ENCODE measurements at regions not wholly inside any gene's neighbourhood (a gene's known extent, or its start where the extent isn't known, plus 50 kb on each side); places are given as distances from the start of the nearest gene placed in this dataset.

DNA sequence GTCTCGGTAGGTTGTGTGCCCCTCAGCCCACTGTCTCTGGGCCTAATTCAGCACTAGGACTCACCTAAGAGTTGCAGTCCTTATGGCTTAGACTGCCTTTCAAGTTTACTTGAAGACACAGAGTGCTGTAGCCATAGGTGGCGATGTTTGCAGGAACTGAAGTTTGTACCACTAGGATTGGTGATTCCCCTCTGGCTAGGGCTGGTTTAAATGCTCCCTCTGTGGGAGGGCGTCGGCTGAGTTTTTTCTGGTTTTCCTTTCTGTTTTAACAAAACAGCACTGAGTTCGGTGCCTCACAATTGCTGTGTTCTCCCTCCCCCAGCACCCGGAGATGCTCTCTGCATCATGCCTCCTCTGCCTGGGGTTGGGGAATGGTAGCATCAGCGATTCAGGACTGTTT, 480.9 kb downstream of the PCDH11X start (continued):
- TF ChIP-seq, protein P1, sequence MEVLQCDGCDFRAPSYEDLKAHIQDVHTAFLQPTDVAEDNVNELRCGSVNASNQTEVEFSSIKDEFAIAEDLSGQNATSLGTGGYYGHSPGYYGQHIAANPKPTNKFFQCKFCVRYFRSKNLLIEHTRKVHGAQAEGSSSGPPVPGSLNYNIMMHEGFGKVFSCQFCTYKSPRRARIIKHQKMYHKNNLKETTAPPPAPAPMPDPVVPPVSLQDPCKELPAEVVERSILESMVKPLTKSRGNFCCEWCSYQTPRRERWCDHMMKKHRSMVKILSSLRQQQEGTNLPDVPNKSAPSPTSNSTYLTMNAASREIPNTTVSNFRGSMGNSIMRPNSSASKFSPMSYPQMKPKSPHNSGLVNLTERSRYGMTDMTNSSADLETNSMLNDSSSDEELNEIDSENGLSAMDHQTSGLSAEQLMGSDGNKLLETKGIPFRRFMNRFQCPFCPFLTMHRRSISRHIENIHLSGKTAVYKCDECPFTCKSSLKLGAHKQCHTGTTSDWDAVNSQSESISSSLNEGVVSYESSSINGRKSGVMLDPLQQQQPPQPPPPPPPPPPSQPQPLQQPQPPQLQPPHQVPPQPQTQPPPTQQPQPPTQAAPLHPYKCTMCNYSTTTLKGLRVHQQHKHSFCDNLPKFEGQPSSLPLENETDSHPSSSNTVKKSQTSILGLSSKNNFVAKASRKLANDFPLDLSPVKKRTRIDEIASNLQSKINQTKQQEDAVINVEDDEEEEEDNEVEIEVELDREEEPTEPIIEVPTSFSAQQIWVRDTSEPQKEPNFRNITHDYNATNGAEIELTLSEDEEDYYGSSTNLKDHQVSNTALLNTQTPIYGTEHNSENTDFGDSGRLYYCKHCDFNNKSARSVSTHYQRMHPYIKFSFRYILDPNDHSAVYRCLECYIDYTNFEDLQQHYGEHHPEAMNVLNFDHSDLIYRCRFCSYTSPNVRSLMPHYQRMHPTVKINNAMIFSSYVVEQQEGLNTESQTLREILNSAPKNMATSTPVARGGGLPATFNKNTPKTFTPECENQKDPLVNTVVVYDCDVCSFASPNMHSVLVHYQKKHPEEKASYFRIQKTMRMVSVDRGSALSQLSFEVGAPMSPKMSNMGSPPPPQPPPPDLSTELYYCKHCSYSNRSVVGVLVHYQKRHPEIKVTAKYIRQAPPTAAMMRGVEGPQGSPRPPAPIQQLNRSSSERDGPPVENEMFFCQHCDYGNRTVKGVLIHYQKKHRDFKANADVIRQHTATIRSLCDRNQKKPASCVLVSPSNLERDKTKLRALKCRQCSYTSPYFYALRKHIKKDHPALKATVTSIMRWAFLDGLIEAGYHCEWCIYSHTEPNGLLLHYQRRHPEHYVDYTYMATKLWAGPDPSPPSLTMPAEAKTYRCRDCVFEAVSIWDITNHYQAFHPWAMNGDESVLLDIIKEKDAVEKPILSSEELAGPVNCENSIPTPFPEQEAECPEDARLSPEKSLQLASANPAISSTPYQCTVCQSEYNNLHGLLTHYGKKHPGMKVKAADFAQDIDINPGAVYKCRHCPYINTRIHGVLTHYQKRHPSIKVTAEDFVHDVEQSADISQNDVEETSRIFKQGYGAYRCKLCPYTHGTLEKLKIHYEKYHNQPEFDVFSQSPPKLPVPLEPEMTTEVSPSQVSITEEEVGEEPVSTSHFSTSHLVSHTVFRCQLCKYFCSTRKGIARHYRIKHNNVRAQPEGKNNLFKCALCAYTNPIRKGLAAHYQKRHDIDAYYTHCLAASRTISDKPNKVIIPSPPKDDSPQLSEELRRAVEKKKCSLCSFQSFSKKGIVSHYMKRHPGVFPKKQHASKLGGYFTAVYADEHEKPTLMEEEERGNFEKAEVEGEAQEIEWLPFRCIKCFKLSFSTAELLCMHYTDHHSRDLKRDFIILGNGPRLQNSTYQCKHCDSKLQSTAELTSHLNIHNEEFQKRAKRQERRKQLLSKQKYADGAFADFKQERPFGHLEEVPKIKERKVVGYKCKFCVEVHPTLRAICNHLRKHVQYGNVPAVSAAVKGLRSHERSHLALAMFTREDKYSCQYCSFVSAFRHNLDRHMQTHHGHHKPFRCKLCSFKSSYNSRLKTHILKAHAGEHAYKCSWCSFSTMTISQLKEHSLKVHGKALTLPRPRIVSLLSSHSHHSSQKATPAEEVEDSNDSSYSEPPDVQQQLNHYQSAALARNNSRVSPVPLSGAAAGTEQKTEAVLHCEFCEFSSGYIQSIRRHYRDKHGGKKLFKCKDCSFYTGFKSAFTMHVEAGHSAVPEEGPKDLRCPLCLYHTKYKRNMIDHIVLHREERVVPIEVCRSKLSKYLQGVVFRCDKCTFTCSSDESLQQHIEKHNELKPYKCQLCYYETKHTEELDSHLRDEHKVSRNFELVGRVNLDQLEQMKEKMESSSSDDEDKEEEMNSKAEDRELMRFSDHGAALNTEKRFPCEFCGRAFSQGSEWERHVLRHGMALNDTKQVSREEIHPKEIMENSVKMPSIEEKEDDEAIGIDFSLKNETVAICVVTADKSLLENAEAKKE (CRISPR knock-in tag; IDR thresholded peaks at IDR 0.05), result no peak

DNA sequence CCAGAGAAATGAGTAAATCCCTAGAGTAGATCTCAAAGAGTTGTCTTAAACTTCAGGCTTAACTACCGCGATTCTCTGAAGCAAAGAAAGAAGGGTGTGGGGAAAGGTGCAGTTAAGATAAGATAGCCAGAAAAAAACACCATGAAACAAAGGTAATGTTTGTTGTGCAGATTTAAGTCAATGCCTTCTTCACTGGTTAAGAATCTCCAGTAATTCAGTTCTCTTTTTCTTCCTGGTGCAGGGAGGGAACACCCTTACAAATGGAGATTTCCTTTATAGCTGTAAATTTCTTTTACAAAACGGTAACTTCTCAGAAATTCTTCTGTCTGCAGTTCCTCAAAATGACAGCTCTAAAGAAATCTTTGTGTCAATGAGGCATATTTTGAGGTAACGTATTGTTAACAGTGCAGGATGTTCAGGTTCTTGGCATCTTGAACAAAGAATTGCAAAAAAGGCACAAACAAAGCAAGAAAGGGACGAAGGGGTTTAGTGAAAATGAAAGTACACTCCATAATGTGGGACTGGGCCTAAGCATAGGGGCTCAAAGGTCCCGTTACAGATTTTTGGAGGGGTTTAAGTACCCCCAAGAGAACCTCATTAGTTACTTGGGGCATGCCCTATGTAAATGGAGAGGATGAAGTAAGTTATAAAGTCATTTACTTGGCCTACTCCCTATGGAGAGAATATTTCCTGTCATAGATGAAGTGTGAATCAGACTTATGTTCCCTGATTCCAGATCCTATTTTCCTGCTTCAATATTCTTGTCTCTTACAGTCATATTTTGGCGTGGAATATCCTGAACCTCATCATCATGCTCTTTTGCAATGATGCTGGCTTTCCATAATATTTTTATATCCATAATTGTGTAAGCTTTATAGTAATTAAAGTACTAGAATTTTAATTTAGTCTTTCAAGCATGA, 492.0 kb downstream of the PCDH11X start:
- no peaks in the 10 kb centered on the region for H4K20me1 ChIP-seq (replicated peaks; ENCODE audit: insufficient read depth)
- Mint-ChIP-seq H3K4me1 (peaks cover 31% of the 10 kb centered on the region), H3K27me3 (ENCODE audit: insufficient read depth, low read depth, poor library complexity) (no peaks in the 10 kb centered on the region), H3K36me3 (ENCODE audit: low read depth) (peaks cover 20% of the 10 kb centered on the region), H3K27ac (peak overlapping the region; percentile 97), H3K4me3 (peak overlapping the region; percentile 42; the same call in 1 of the 3 replicates), H3K9me3 (peaks cover 14% of the 10 kb centered on the region; the same call in 2 of the 3 replicates)
- H3K4me3 ChIP-seq, result no peak overlapping the region
- DNase-seq (ENCODE audit: low spot score), result peak; percentile 68
- no peaks in the 10 kb centered on the region for H3K36me3 ChIP-seq (ENCODE audit: insufficient read depth)
- H3F3A ChIP-seq (replicated peaks; ENCODE audit: low read depth), result peaks cover 7% of the 10 kb centered on the region; the same call in 1 of the 2 replicates
- ATAC-seq, result peak; percentile 95
- peaks cover 20% of the 10 kb centered on the region for H3K4me1 ChIP-seq (ENCODE audit: insufficient read depth)
- H3K27ac ChIP-seq (ENCODE audit: low read depth), result peak overlapping the region; percentile 88
- no peaks in the 10 kb centered on the region for H3K79me2 ChIP-seq (replicated peaks; ENCODE audit: insufficient read depth)
- H3K27me3 ChIP-seq (ENCODE audit: insufficient read depth), result no peaks in the 10 kb centered on the region
- no peak overlapping the region for H2AFZ ChIP-seq
- 0 out of 2 replicates have a peak overlapping the region, but pooled peaks have one; percentile 18 for H3K4me2 ChIP-seq
- H3K9me2 ChIP-seq (ENCODE audit: insufficient read depth), result no peaks in the 10 kb centered on the region
- TF ChIP-seq POLR2AphosphoS5 (IDR thresholded peaks at IDR 0.05; ENCODE audit: low read depth) (no peak), ZNF331 (CRISPR knock-in tag; IDR thresholded peaks at IDR 0.05; ENCODE audit: low read depth) (no peak), ZNF114 (CRISPR knock-in tag; IDR thresholded peaks at IDR 0.05) (no peak), CREB1 (CRISPR knock-in tag; IDR thresholded peaks at IDR 0.05; ENCODE audit: low read depth) (no peak)
- TF ChIP-seq, protein P1 (CRISPR knock-in tag; IDR thresholded peaks at IDR 0.05), result no peak
- TF ChIP-seq, protein P2, sequence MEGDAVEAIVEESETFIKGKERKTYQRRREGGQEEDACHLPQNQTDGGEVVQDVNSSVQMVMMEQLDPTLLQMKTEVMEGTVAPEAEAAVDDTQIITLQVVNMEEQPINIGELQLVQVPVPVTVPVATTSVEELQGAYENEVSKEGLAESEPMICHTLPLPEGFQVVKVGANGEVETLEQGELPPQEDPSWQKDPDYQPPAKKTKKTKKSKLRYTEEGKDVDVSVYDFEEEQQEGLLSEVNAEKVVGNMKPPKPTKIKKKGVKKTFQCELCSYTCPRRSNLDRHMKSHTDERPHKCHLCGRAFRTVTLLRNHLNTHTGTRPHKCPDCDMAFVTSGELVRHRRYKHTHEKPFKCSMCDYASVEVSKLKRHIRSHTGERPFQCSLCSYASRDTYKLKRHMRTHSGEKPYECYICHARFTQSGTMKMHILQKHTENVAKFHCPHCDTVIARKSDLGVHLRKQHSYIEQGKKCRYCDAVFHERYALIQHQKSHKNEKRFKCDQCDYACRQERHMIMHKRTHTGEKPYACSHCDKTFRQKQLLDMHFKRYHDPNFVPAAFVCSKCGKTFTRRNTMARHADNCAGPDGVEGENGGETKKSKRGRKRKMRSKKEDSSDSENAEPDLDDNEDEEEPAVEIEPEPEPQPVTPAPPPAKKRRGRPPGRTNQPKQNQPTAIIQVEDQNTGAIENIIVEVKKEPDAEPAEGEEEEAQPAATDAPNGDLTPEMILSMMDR (conservative IDR thresholded peaks at IDR 0.05; ENCODE audit: low read depth in 2 of 2), result no peak
